Right atrium auricular region (tissue), 2 donors: ENCODE measurements at regions not wholly inside any gene's neighbourhood (a gene's known extent, or its start where the extent isn't known, plus 50 kb on each side); places are given as distances from the start of the nearest gene placed in this dataset.

Source experiments
- DNase-seq: peaks from one replicate; pipeline ENCODE4 v3.0.0-alpha.2; 2019; ENCODE audit warnings: low spot score
- H3K27ac ChIP-seq, 2 donors: fragments of 200-600 bp; sonication (generic); 1 replicate in 1 of 2; 2 replicates in 1 of 2; pipeline ENCODE4 v1.5.1; 2016 to 2019
- H3K27me3 ChIP-seq, 2 donors: fragments of 200-600 bp; sonication (generic); one replicate each; pipeline versions ENCODE4 v1.5.1 to v1.6.0; 2017 to 2019
- H3K36me3 ChIP-seq: fragments of 200-600 bp; sonication (generic); one replicate; pipeline ENCODE4 v1.5.1; 2016
- H3K4me1 ChIP-seq, 2 donors: fragments of 200-600 bp; sonication (generic); one replicate each; pipeline versions ENCODE4 v1.5.1 to v1.6.0; 2017 to 2019
- H3K4me3 ChIP-seq, 2 donors: fragments of 200-600 bp; sonication (generic); 1 replicate in 1 of 2; 2 replicates in 1 of 2; pipeline ENCODE4 v1.5.1; 2017 to 2019; ENCODE audit warnings: mild to moderate bottlenecking in 1 of 2, moderate library complexity in 1 of 2
- H3K9me3 ChIP-seq, 2 donors: fragments of 200-600 bp; sonication (generic); one replicate each; pipeline ENCODE4 v1.5.1; 2019
- TF ChIP-seq, protein P1 (sequence below), 2 donors: fragments of 200-600 bp; sonication (generic); IDR thresholded peaks; one replicate each; pipeline ENCODE4 v1.5.1; 2019; ENCODE audit warnings: antibody characterized with exemption in 2 of 2

DNA sequence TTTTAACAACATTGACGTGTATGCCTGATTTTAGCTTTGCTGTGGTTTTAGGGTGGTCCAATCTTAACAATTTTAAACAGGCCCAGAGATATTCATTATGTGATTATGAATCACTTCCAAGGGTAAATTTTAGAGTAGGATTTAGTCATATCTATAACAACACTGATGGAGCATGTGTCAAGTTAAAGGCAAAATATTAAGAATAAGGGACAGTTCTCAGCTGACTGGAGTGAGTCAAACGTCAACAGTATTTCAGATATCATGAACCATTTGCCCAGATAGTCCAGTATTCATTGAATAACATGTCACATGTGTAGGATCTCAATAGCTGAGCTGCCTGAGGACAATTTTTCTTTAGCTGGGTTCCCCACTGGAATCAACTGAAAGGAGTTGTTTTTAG is 61.3 kb upstream of the VCX2 start:
- no peaks in the 10 kb centered on the region for H3K36me3 ChIP-seq
- no peaks in the 10 kb centered on the region for H3K9me3 ChIP-seq
- H3K27me3 ChIP-seq = no peaks in the 10 kb centered on the region
- H3K4me3 ChIP-seq = no peak overlapping the region
- no peak overlapping the region for H3K27ac ChIP-seq
- TF ChIP-seq, protein P1, sequence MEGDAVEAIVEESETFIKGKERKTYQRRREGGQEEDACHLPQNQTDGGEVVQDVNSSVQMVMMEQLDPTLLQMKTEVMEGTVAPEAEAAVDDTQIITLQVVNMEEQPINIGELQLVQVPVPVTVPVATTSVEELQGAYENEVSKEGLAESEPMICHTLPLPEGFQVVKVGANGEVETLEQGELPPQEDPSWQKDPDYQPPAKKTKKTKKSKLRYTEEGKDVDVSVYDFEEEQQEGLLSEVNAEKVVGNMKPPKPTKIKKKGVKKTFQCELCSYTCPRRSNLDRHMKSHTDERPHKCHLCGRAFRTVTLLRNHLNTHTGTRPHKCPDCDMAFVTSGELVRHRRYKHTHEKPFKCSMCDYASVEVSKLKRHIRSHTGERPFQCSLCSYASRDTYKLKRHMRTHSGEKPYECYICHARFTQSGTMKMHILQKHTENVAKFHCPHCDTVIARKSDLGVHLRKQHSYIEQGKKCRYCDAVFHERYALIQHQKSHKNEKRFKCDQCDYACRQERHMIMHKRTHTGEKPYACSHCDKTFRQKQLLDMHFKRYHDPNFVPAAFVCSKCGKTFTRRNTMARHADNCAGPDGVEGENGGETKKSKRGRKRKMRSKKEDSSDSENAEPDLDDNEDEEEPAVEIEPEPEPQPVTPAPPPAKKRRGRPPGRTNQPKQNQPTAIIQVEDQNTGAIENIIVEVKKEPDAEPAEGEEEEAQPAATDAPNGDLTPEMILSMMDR (IDR thresholded peaks at IDR 0.05) = no peak
- DNase-seq = no peak
- H3K4me1 ChIP-seq = no peaks in the 10 kb centered on the region

DNA sequence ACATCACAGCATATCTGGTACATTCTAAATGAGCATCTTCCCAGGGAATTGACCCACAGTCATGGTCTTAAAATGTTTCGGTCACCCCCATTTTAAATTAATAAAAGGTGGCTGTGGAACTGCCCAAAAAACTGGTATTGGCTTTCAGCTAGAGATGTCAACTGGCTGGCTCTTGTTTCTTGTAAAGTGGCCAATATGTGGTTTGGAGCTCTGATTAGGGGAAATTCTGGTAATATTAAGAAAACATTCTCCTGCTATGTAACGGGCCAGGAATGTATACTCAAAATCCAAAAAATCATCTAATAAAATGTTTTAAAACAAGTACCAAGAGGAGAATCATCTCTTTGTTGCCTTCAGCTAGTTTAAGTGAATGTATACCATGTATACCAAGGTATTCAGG is 62.0 kb upstream of the VCX2 start:
- no peak overlapping the region for H3K27ac ChIP-seq
- no peaks in the 10 kb centered on the region for H3K36me3 ChIP-seq
- H3K9me3 ChIP-seq = no peaks in the 10 kb centered on the region
- TF ChIP-seq, protein P1 (IDR thresholded peaks at IDR 0.05) = no peak
- H3K4me3 ChIP-seq = no peak overlapping the region
- DNase-seq = no peak
- no peaks in the 10 kb centered on the region for H3K4me1 ChIP-seq
- H3K27me3 ChIP-seq = no peaks in the 10 kb centered on the region

DNA sequence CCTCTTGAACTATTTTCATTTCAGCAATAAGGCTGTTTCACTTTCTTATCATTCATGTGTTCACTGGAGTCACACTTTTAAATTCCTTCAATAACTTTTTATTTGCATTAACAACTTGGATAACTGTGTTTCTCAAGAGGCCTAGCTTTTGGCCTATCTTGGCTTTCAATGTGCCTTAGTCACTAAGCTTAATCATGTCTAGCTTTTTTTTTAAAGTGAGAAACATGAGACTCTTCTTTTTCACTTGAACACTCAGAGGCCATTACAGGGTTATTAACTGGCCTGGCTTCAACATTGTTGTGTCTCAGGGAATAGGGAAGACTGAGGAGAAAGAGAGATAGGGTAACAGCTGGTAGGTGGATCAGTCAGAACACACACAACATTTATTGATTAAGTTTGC is 64.0 kb upstream of the VCX2 start:
- Histone ChIP-seq H3K4me1 (no peaks in the 10 kb centered on the region), H3K4me3 (no peak overlapping the region), H3K36me3 (no peaks in the 10 kb centered on the region), H3K27me3 (no peaks in the 10 kb centered on the region), H3K27ac (no peak overlapping the region), H3K9me3 (no peaks in the 10 kb centered on the region)
- TF ChIP-seq, protein P1 (IDR thresholded peaks at IDR 0.05) = no peak
- DNase-seq = no peak

DNA sequence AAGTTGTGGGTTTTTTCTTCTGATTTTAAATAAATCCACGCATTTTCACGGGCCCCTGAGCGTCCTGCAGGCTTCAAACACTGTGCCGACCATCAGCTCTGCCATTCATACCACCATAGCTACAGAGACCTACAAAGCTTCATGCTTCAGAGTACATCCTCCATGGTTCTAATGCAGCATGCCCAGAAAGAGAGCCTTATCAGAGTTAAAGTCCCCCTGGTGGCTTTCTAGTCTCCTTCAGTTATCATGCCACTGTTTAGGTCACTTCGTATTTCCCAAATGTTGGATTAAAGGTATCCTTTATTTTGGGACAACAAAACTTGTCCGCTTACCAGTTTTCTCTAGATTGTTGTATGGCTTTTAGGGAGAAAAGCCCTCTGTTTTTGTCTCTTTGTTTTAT is 66.7 kb upstream of the VCX2 start:
- no peaks in the 10 kb centered on the region for H3K27me3 ChIP-seq
- no peaks in the 10 kb centered on the region for H3K9me3 ChIP-seq

DNA sequence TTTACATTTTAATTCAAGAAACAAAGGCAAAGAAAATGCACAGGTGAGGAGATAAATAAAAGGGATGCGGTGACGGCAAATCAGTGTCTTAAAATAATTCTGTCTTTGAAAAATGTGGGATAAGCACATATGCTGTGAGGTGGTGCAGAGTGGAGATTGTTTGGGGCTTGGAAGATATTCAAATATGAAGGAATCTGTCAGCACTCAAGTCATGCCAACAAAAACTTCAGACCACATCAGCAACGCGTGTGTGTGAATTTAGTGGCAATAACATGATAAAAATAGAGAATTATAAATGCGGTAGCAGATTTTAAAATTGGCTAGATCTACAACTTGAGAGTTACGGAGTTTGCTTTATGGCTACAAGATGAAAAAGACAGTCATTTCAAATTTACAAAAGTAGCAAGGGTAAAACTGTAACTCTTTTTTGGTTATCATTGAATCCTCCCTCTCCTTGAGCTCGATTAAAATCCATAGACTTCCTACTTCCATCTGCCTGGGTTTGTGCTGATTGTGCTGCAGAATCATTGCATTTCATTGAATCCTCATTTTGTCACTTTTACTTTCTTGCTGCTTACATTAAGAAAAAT is 71.5 kb upstream of the VCX2 start:
- TF ChIP-seq, protein P1 (IDR thresholded peaks at IDR 0.05) = no peak
- no peak overlapping the region for H3K27ac ChIP-seq
- DNase-seq = no peak
- H3K9me3 ChIP-seq = no peaks in the 10 kb centered on the region
- H3K4me1 ChIP-seq = no peaks in the 10 kb centered on the region
- no peak overlapping the region for H3K4me3 ChIP-seq
- no peaks in the 10 kb centered on the region for H3K27me3 ChIP-seq
- H3K36me3 ChIP-seq = no peaks in the 10 kb centered on the region

More for the DNA sequence above, 66.7 kb upstream of the VCX2 start:
- Histone ChIP-seq H3K4me3 (no peak overlapping the region), H3K36me3 (no peaks in the 10 kb centered on the region), H3K4me1 (no peaks in the 10 kb centered on the region), H3K27ac (no peak overlapping the region)
- DNase-seq = no peak
- TF ChIP-seq, protein P1 (IDR thresholded peaks at IDR 0.05) = no peak

DNA sequence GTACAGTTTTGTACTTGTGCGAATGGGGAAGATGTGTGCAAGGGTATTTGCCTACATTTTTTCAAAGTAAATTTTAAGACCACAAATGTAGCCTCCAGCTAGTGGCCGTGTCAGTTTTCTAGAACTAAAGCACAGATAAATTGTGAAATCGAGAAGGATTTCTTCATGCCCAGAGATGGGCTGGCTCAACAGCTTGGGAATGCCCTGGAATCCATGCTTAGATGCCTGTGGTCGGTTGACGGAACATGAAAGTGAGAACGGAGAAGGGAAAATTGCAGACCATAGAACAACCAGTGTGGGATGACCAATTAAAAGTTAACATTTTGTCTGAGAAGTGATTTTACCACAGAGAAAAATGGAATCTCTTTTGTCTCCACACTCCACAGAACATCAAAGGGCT is 73.2 kb upstream of the VCX2 start:
- Histone ChIP-seq H3K27me3 (no peaks in the 10 kb centered on the region), H3K4me1 (no peaks in the 10 kb centered on the region), H3K4me3 (no peak overlapping the region), H3K27ac (no peak overlapping the region), H3K36me3 (no peaks in the 10 kb centered on the region), H3K9me3 (no peaks in the 10 kb centered on the region)
- DNase-seq = no peak
- TF ChIP-seq, protein P1 (IDR thresholded peaks at IDR 0.05) = no peak
